ENCODE measurements at regions not wholly inside any gene's neighbourhood (a gene's known extent, or its start where the extent isn't known, plus 50 kb on each side); places are given as distances from the start of the nearest gene placed in this dataset.

GRCh38 chr10:129375912-129376311 is 91.1 kb upstream of the MGMT start:
- WGBS = 93% methylated on average over 9 of the region's 9 CpGs
- H3K4me1 ChIP-seq (ENCODE audit: control insufficient read depth in 4 of 4, insufficient read depth in 4 of 4, low read length in 3 of 4) = no peaks in the 10 kb centered on the region
- no peak overlapping the region for H3K9ac ChIP-seq (ENCODE audit: low read depth in 1 of 2, low read length in 2 of 2)
- no peaks in the 10 kb centered on the region for H3K9me3 ChIP-seq (ENCODE audit: control insufficient read depth in 4 of 4, low read length in 3 of 4)
- no peaks in the 10 kb centered on the region for H3K27me3 ChIP-seq (ENCODE audit: control insufficient read depth in 4 of 4, insufficient read depth in 4 of 4, low read length in 3 of 4)
- H3K4me3 ChIP-seq (ENCODE audit: low read depth in 1 of 3, low read length in 3 of 3) = no peak overlapping the region
- no peaks in the 10 kb centered on the region for H3K36me3 ChIP-seq (ENCODE audit: control insufficient read depth in 4 of 4, insufficient read depth in 3 of 4, low read depth in 1 of 4, low read length in 3 of 4)
- no peak overlapping the region for H3K27ac ChIP-seq (ENCODE audit: low read depth in 1 of 2, low read length in 2 of 2)
- no peak for TF ChIP-seq HNF4A (conservative IDR thresholded peaks at IDR 0.05)
- TF ChIP-seq HNF4G (IDR thresholded peaks at IDR 0.05) = no peak
- no peak for TF ChIP-seq JUND (IDR thresholded peaks at IDR 0.05)
- no peak for DNase-seq (ENCODE audit: low spot score)

- Histone ChIP-seq H3K27me3 (ENCODE audit: control insufficient read depth in 4 of 4, insufficient read depth in 4 of 4, low read length in 3 of 4) (no peaks in the 10 kb centered on the region), H3K4me1 (ENCODE audit: control insufficient read depth in 4 of 4, insufficient read depth in 4 of 4, low read length in 3 of 4) (no peaks in the 10 kb centered on the region), H3K9me3 (ENCODE audit: control insufficient read depth in 4 of 4, low read length in 3 of 4) (no peaks in the 10 kb centered on the region), H3K4me3 (ENCODE audit: low read depth in 1 of 3, low read length in 3 of 3) (no peak overlapping the region), H3K27ac (ENCODE audit: low read depth in 1 of 2, low read length in 2 of 2) (no peak overlapping the region), H3K36me3 (ENCODE audit: control insufficient read depth in 4 of 4, insufficient read depth in 3 of 4, low read depth in 1 of 4, low read length in 3 of 4) (no peaks in the 10 kb centered on the region), H3K9ac (ENCODE audit: low read depth in 1 of 2, low read length in 2 of 2) (no peak overlapping the region)
- DNase-seq (ENCODE audit: low spot score) = no peak
- 95% methylated on average over 5 of the region's 5 CpGs for WGBS
- no peak for TF ChIP-seq SP1 (IDR thresholded peaks at IDR 0.05)
- TF ChIP-seq RAD21 (IDR thresholded peaks at IDR 0.05) = no peak
- no peak for TF ChIP-seq REST (IDR thresholded peaks at IDR 0.05)
- TF ChIP-seq HNF4G (IDR thresholded peaks at IDR 0.05) = no peak
- no peak for TF ChIP-seq FOXA1 (IDR thresholded peaks at IDR 0.05)
- TF ChIP-seq EGR1 (IDR thresholded peaks at IDR 0.05; ENCODE audit: low read depth in 2 of 2) = no peak
- TF ChIP-seq CTCF (IDR thresholded peaks at IDR 0.05; ENCODE audit: low read depth, low read length, missing input control) = no peak
- no peak for TF ChIP-seq MAX (IDR thresholded peaks at IDR 0.05)
- TF ChIP-seq HNF4A (conservative IDR thresholded peaks at IDR 0.05) = no peak
- no peak for TF ChIP-seq JUND (IDR thresholded peaks at IDR 0.05)
- no peak for TF ChIP-seq FOXA2 (IDR thresholded peaks at IDR 0.05)
- TF ChIP-seq ZBTB33 (IDR thresholded peaks at IDR 0.05) = no peak
These were observed 86.8 kb upstream of the MGMT start for GRCh38 chr10:129380279-129380678.

All from liver (tissue), 8 donors.